Omental fat pad (tissue), 3 donors: ENCODE measurements at regions not wholly inside any gene's neighbourhood (a gene's known extent, or its start where the extent isn't known, plus 50 kb on each side); places are given as distances from the start of the nearest gene placed in this dataset.
"Not testable (repeated sequence)": the region's sequence is repeated elsewhere in the genome, so short reads cannot be mapped to it uniquely, and the experiment has no call there.

Source experiments
- ATAC-seq: fragments of 150-250 bp; one replicate; pipeline ENCODE4 v1.9.1; 2016; ENCODE audit warnings: mild to moderate bottlenecking, moderate library complexity; ENCODE audit not compliant: low FRiP score
- DNase-seq: peaks from one replicate; pipeline ENCODE4 v3.0.0-alpha.2; 2019; ENCODE audit warnings: low spot score
- CTCF ChIP-seq, 3 donors: fragments of 450-650 bp; IDR thresholded peaks; one replicate each; pipeline ENCODE4 v1.5.1; 2016 to 2017; ENCODE audit warnings: antibody characterized with exemption in 3 of 3, mild to moderate bottlenecking in 3 of 3, moderate library complexity in 2 of 3

GRCh38 chr13:69618838-69619237 lies 488.8 kb upstream of the ATXN8OS start:
- no peak for TF ChIP-seq CTCF (IDR thresholded peaks at IDR 0.05)
- DNase-seq (no peak), ATAC-seq (no peak)

GRCh38 chr13:69618393-69618792 lies 489.2 kb upstream of the ATXN8OS start:
- TF ChIP-seq CTCF (IDR thresholded peaks at IDR 0.05), result no peak
- DNase-seq, result no peak
- no peak for ATAC-seq

- TF ChIP-seq CTCF (IDR thresholded peaks at IDR 0.05), result no peak
- no peak for ATAC-seq
- DNase-seq, result no peak
Measured at GRCh38 chr13:69617587-69617986, 490.0 kb upstream of the ATXN8OS start.

- ATAC-seq (no peak), DNase-seq (no peak)
- no peak for TF ChIP-seq CTCF (IDR thresholded peaks at IDR 0.05)
Measured at GRCh38 chr13:69616396-69616795, 491.2 kb upstream of the ATXN8OS start.

- not testable (repeated sequence) for DNase-seq, ATAC-seq
Measured at GRCh38 chr13:69615055-69615454, 492.6 kb upstream of the ATXN8OS start.

- no peak for DNase-seq
- no peak for ATAC-seq
- TF ChIP-seq CTCF (IDR thresholded peaks at IDR 0.05), result no peak
Measured at GRCh38 chr13:69604698-69605097, 502.9 kb upstream of the ATXN8OS start.

- TF ChIP-seq CTCF (IDR thresholded peaks at IDR 0.05), result no peak
- no peak for DNase-seq
- no peak for ATAC-seq
Measured at GRCh38 chr13:69603144-69603853, 504.3 kb upstream of the ATXN8OS start.
